Non-pigmented ciliary epithelial cell (primary cell): ENCODE measurements at regions not wholly inside any gene's neighbourhood (a gene's known extent, or its start where the extent isn't known, plus 50 kb on each side); places are given as distances from the start of the nearest gene placed in this dataset.
"Not testable (repeated sequence)": the region's sequence is repeated elsewhere in the genome, so short reads cannot be mapped to it uniquely, and the experiment has no call there.

Experiments
- DNase-seq: peaks from one replicate; pipeline ENCODE4 v3.0.0-alpha.2; 2010; ENCODE audit warnings: low read depth

- no peak for DNase-seq
Observed at GRCh38 chr15:95608371-95608770, 722.1 kb upstream of the NR2F2 start.

- DNase-seq: no peak
Observed at GRCh38 chr15:95609096-95609495, 721.4 kb upstream of the NR2F2 start.

- DNase-seq: no peak
Observed at GRCh38 chr15:95610945-95611344, 719.6 kb upstream of the NR2F2 start.

GRCh38 chr15:95615436-95615835 lies 715.1 kb upstream of the NR2F2 start:
- no peak for DNase-seq

- DNase-seq: no peak
Observed at GRCh38 chr15:95616306-95616705, 714.2 kb upstream of the NR2F2 start.

- DNase-seq: no peak
Observed at GRCh38 chr15:95620934-95621579, 709.4 kb upstream of the NR2F2 start.

GRCh38 chr15:95622843-95623242 lies 707.7 kb upstream of the NR2F2 start:
- DNase-seq: no peak

GRCh38 chr15:95624100-95624499 lies 706.4 kb upstream of the NR2F2 start:
- DNase-seq: no peak

- no peak for DNase-seq
Observed at GRCh38 chr15:95624616-95625361, 705.7 kb upstream of the NR2F2 start.

GRCh38 chr15:95626501-95627361 lies 703.8 kb upstream of the NR2F2 start:
- DNase-seq: no peak

GRCh38 chr15:95629503-95630168 lies 700.9 kb upstream of the NR2F2 start:
- no peak for DNase-seq

GRCh38 chr15:95630683-95631082 lies 699.8 kb upstream of the NR2F2 start:
- DNase-seq: no peak

- DNase-seq: no peak
Observed at GRCh38 chr15:95635666-95636065, 694.8 kb upstream of the NR2F2 start.

GRCh38 chr15:95636107-95636506 lies 694.4 kb upstream of the NR2F2 start:
- no peak for DNase-seq

GRCh38 chr15:95637234-95637633 lies 693.3 kb upstream of the NR2F2 start:
- not testable (repeated sequence) for DNase-seq

GRCh38 chr15:95639208-95639607 lies 691.3 kb upstream of the NR2F2 start:
- no peak for DNase-seq

GRCh38 chr15:95644100-95644875 lies 686.2 kb upstream of the NR2F2 start:
- DNase-seq: no peak

- DNase-seq: no peak
Observed at GRCh38 chr15:95645791-95646338, 684.6 kb upstream of the NR2F2 start.

- DNase-seq: no peak
Observed at GRCh38 chr15:95646484-95647273, 683.8 kb upstream of the NR2F2 start.

- no peak for DNase-seq
Observed at GRCh38 chr15:95647531-95648277, 682.8 kb upstream of the NR2F2 start.
